ENCODE measurements at regions not wholly inside any gene's neighbourhood (a gene's known extent, or its start where the extent isn't known, plus 50 kb on each side); places are given as distances from the start of the nearest gene placed in this dataset.

GRCh38 chr1:81358151-81358550 is 442.6 kb upstream of the ADGRL2 start:
- Histone ChIP-seq H3K27ac (ENCODE audit: low read depth, low read length, poor library complexity, severe bottlenecking) (no peak overlapping the region), H3K9me3 (ENCODE audit: low read depth, low read length, poor library complexity, severe bottlenecking) (no peaks in the 10 kb centered on the region), H3K36me3 (ENCODE audit: insufficient read depth, low read length, poor library complexity, severe bottlenecking) (no peaks in the 10 kb centered on the region), H3K4me1 (ENCODE audit: insufficient read depth, low read length, poor library complexity, severe bottlenecking) (no peaks in the 10 kb centered on the region), H3K4me3 (ENCODE audit: low read depth, low read length, poor library complexity, severe bottlenecking) (no peak overlapping the region), H3K27me3 (replicated peaks; ENCODE audit: insufficient read depth, low read depth, low read length, poor library complexity) (no peaks in the 10 kb centered on the region)
- intact Hi-C loops (cut with micrococcal nuclease; ENCODE audit: unreplicated experiment), result no loop called here
- CTCF ChIA-PET, result no interaction called here
- no peak for DNase-seq (ENCODE audit: low spot score)
- POLR2A ChIA-PET (ENCODE audit: low non-redundant PET), result no interaction called here
- TF ChIP-seq, protein P1, sequence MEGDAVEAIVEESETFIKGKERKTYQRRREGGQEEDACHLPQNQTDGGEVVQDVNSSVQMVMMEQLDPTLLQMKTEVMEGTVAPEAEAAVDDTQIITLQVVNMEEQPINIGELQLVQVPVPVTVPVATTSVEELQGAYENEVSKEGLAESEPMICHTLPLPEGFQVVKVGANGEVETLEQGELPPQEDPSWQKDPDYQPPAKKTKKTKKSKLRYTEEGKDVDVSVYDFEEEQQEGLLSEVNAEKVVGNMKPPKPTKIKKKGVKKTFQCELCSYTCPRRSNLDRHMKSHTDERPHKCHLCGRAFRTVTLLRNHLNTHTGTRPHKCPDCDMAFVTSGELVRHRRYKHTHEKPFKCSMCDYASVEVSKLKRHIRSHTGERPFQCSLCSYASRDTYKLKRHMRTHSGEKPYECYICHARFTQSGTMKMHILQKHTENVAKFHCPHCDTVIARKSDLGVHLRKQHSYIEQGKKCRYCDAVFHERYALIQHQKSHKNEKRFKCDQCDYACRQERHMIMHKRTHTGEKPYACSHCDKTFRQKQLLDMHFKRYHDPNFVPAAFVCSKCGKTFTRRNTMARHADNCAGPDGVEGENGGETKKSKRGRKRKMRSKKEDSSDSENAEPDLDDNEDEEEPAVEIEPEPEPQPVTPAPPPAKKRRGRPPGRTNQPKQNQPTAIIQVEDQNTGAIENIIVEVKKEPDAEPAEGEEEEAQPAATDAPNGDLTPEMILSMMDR (conservative IDR thresholded peaks at IDR 0.05; ENCODE audit: low read depth, low read length), result no peak
- TF ChIP-seq EZH2 (IDR thresholded peaks at IDR 0.05; ENCODE audit: borderline replicate concordance, low read depth, low read length, poor library complexity, severe bottlenecking), result no peak
- BruUV-seq (replicated peaks), result no TSS peak

DNA sequence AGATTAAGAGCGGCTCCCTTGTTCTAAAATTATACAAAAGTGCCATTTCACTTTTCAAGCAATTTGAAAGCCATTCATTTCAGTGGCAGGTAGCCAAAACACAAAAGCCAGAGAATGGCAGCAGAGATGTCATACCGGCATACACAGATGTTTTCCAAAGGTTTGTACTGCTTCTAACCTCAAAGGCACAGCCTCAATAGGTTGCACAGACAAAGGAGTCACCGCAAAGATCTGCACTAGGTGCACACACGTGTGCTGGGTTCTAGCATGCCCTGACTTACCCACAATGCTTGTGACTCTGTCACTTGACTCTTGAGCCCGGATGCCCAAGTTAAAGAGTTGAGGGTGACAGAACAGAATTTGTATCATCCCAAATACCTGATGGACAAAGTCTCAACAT is 448.9 kb upstream of the ADGRL2 start:
- ChIA-PET POLR2A (ENCODE audit: low non-redundant PET) (no interaction called here), CTCF (no interaction called here)
- DNase-seq (ENCODE audit: low spot score), result no peak
- TF ChIP-seq, protein P1 (conservative IDR thresholded peaks at IDR 0.05; ENCODE audit: low read depth, low read length), result no peak
- TF ChIP-seq EZH2 (IDR thresholded peaks at IDR 0.05; ENCODE audit: borderline replicate concordance, low read depth, low read length, poor library complexity, severe bottlenecking), result no peak
- Histone ChIP-seq H3K9me3 (ENCODE audit: low read depth, low read length, poor library complexity, severe bottlenecking) (no peaks in the 10 kb centered on the region), H3K27me3 (replicated peaks; ENCODE audit: insufficient read depth, low read depth, low read length, poor library complexity) (no peaks in the 10 kb centered on the region), H3K36me3 (ENCODE audit: insufficient read depth, low read length, poor library complexity, severe bottlenecking) (no peaks in the 10 kb centered on the region), H3K4me3 (ENCODE audit: low read depth, low read length, poor library complexity, severe bottlenecking) (no peak overlapping the region), H3K27ac (ENCODE audit: low read depth, low read length, poor library complexity, severe bottlenecking) (no peak overlapping the region), H3K4me1 (ENCODE audit: insufficient read depth, low read length, poor library complexity, severe bottlenecking) (peaks cover 4% of the 10 kb centered on the region)
- no TSS peak for BruUV-seq (replicated peaks)
- intact Hi-C loops (cut with micrococcal nuclease; ENCODE audit: unreplicated experiment), result no loop called here

GRCh38 chr1:81349194-81349965 is 451.4 kb upstream of the ADGRL2 start:
- BruUV-seq (replicated peaks), result no TSS peak
- no peak for DNase-seq (ENCODE audit: low spot score)
- Histone ChIP-seq H3K27me3 (replicated peaks; ENCODE audit: insufficient read depth, low read depth, low read length, poor library complexity) (no peaks in the 10 kb centered on the region), H3K4me1 (ENCODE audit: insufficient read depth, low read length, poor library complexity, severe bottlenecking) (peaks cover 4% of the 10 kb centered on the region), H3K36me3 (ENCODE audit: insufficient read depth, low read length, poor library complexity, severe bottlenecking) (no peaks in the 10 kb centered on the region), H3K4me3 (ENCODE audit: low read depth, low read length, poor library complexity, severe bottlenecking) (no peak overlapping the region), H3K9me3 (ENCODE audit: low read depth, low read length, poor library complexity, severe bottlenecking) (no peaks in the 10 kb centered on the region), H3K27ac (ENCODE audit: low read depth, low read length, poor library complexity, severe bottlenecking) (no peak overlapping the region)
- TF ChIP-seq, protein P1 (conservative IDR thresholded peaks at IDR 0.05; ENCODE audit: low read depth, low read length), result no peak
- no peak for TF ChIP-seq EZH2 (IDR thresholded peaks at IDR 0.05; ENCODE audit: borderline replicate concordance, low read depth, low read length, poor library complexity, severe bottlenecking)
- POLR2A ChIA-PET (ENCODE audit: low non-redundant PET), result no interaction called here
- CTCF ChIA-PET, result no interaction called here
- intact Hi-C loops (cut with micrococcal nuclease; ENCODE audit: unreplicated experiment), result no loop called here

Measured in A673 (cell line).